NCI-H524 treated with DMSO at 0.1 percent for 48 hours (cell line): ENCODE measurements at regions not wholly inside any gene's neighbourhood (a gene's known extent, or its start where the extent isn't known, plus 50 kb on each side); places are given as distances from the start of the nearest gene placed in this dataset.

Source experiments
- DNase-seq: peaks from one replicate; lab custom pipeline; 2025; lab: John Stamatoyannopoulos, UW

DNA sequence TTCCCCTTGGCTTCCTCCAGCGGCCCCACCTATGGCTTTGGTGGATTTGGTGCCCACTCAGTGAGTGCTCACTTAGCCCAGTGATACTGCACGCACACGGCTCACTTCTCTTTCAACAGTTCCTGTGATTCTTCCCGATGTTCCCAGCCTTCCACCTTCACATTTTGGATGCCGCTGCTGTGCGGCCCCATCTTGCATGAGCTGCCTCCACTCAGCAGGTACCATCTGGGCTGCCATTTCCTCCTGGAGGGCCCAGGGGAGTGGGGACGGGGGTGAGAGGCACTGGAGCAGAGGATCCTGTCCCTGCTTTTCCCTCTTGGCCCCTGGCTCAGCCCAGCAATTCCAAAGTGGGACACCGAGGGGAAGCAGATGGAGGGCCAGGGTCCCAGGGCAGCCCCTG lies 323.3 kb upstream of the ZNF32 start:
- DNase-seq: no peak

DNA sequence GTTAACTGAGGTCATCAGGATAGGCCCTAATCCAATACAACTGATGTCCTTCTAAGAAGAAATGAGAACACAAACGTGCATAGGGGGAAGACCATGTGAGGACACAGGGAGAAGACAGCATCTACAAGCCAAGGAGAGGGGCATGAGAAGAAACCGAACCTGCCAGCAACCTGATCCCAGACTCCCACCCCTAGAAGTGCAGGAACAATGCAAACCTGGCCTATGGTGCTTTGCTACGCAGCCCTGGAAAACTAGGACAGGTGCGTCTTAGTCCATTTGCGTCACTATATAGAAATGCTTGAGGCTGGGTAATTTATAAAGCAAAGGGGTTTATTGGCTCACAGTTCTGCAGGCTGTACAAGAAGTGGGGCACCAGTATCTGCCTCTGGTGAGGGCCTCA lies 322.6 kb upstream of the ZNF32 start:
- no peak for DNase-seq

DNA sequence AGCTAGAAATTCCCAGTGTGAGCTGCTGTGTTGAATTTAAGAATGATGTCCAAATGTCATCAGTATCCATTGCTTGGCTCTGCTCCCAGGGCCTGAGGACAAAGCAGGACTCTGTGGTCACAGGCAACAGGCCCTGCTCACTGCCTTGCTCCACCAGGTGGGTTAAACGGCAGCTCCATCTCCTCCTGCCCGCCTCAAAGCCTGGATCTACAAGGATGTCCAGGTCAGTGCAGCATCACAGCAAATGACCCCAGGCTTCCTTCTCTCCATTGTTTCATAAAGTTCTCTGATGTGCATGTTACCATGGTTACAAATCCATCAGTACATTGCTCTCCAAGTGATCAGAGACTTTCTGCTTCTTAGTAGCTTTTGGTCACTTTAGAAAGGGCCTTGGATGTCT lies 322.0 kb upstream of the ZNF32 start:
- DNase-seq: no peak

DNA sequence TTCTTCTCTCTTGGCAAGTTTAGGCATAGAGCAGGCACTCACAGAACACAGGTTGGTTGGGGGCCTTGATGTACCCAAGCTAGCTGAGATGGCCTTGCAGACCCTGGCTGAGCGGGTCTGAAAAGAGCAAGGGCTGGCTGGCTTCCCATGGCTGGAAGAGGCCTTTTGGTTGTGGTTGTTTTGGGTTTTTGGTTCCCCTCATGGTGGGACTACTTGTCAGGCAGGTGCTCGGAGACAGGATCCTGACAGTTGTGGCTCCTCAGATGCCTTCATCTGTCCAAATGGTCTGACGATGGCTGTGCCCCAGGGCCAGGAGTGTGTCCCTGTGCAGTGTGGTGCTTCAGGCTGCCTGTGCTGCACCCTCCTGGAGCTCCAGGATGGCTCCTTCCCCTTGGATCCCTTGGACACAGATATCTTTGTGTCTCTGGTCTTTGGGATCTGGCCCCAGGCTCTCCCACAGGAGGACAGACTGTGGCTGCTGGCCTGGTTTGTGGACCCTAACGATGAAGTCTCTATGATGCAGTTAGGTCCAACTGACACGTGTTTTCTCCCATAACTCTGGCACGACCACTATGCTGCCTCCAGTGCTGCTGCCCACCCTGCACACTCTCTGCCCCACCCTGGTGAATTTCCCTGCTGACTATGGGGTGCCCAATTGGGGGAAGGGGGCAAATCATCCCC lies 321.5 kb upstream of the ZNF32 start:
- no peak for DNase-seq

DNA sequence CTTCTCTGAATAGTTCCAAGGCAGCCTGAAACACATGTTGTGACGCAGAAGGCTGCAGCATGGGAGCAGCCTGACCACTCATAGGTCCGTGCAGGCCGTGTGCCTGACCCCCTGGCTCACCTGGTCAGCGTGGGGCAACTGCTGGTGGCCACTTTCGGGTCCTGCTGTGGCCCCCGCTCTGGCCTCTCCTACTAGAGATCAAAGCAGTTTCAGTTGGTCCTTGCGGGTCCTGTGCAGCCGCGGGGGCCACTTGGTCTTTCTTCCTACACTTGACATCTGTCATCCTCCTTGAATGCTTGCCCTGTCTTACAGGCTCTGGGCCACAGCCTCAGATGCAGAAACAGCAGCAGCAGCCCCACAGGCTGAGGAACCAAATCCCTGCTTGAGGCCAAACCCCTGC lies 320.8 kb upstream of the ZNF32 start:
- no peak for DNase-seq

DNA sequence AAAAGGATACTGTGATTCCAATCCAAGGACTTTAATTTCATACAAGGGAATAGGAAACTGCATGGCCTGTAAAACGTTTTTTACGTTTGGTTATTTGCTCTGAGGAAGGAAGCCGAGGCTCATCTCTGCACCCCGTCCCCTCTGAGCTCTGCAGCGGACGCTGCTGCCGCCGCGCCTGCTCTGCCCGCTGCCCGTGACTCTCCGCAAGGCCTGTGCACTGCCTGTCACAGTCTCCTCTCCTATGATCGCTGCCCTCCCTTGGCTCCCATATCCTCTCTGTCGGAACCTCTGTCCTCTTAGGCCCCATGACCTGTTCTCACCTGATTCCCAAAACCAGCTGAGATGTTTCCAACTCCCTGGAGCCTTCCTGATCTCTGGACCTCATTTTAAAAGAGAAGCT lies 320.3 kb upstream of the ZNF32 start:
- no peak for DNase-seq

DNA sequence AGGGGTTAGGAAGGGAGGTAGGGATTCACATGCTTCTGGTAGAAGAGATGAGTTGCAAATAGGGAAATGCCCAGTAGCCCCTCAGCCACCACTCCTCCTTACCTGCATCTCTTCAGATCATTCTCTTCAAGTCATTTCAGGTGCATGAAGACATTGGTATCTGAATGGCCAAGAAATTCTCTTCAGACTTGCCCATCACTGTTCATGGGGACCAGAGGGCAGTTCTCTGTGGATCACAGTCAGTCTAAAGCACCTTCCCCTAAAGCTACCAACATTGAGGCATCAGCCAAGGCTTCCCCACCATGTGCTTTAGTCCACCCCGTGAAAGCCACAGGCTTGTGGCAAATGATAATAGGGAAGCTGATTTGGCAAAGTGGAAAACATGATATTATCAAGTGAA lies 319.4 kb upstream of the ZNF32 start:
- DNase-seq: no peak

DNA sequence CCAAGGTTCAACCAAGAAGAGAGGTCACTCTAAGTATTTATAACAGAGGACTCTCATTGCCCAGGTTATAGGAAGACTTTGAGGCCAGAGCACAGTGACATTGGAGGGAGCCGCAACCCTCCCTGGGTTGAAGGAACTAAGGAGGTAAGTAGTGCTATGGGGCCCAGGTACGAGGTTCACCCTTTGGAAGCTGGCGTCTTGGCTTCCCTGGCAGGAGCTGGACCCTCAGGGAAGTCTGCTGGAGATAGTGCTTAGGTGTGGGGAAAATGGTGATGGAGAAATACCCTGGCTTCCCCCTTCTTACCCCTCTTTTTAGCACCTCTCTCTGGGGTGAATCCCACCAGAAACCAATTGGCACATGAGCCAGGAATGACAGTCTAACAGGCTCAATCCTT lies 317.9 kb upstream of the ZNF32 start:
- DNase-seq: no peak

DNA sequence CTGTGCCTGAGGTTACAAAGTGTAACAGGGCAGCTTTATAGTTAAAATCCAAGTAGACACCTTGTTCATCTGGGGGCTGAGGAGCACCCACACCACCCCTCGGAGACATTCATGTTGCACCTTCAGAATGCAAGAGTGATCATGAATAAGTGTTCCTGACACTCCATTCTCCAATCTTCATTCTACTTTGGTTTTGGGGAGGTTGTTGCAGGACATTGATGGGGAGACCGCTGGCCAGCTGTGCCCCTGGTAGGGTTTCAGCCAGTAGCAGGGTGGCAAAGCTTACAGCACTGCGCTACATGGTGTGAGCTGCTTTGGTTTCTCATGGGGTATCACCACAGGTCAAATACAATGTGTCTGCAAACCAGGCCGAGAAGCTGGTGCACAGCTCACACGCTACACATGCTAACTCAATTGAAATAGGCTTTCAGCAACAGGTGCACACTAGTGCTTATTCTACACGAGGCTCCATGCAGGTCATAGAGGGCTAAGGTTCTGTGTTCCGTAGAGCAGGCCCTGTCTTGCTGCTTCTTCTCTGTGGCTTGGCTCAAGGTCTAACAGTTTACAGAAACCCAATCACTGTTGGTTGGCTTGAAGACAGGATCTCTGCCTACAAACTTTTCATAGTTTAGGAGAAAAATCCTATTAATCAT lies 317.4 kb upstream of the ZNF32 start:
- DNase-seq: no peak

DNA sequence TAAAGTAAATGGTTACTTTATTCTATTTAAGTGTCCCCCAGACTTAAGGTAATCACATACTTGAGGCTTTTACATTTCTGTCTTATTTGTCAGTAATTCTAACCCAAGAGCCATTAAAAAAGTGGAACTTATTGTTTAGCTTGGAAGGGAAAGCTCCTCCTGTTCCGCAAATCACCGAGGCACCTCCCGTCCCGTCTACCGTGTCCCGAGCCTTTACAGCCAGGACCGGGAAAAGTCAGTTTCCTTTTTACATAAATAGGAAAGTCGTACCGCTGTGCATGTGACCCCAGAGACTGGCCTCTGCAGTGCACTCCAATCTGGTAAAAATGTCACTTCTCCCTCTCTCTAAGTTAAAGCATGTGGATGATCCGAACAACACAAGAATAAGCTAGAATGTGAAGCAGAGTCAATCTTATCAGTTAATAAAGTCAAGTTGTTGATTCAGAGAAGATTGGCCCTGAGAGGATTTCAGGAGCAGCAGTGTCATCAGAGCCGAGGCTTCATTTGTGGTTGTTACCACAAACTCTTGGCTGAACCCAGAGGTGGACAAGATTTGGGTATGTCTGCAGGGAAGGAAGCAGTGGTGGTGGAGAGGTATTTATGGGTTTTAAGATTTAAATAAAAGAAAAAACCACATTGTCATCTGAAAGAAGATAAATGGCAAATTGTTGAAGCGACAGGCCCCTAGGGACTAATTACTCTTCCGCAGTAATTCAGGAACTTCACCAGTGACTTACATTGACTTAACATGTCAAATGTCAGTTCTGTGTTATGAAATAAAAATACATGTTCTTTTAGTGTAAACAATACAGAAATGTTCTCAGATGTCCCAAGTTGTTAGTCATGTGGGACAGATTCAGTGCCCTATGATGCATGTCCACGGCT lies 316.6 kb upstream of the ZNF32 start:
- no peak for DNase-seq

DNA sequence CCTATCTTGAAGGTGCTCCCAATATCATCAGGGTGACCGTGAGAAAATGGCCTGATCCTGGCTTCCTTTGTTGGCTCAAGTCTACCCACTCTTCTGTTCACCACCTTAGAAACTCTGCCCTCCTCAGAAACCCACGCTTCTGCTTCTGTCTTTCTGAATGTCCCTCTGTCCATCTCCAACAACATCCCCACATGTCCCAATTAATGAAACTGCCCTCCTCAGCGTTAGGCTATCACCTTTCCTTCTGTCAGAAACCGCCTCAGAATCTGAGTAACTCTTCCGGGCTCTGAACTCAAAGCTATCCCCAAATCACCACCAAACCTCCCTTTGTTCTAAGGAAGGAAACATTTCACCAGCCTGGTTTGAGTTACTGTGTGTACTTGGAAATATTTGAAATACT lies 315.8 kb upstream of the ZNF32 start:
- no peak for DNase-seq

DNA sequence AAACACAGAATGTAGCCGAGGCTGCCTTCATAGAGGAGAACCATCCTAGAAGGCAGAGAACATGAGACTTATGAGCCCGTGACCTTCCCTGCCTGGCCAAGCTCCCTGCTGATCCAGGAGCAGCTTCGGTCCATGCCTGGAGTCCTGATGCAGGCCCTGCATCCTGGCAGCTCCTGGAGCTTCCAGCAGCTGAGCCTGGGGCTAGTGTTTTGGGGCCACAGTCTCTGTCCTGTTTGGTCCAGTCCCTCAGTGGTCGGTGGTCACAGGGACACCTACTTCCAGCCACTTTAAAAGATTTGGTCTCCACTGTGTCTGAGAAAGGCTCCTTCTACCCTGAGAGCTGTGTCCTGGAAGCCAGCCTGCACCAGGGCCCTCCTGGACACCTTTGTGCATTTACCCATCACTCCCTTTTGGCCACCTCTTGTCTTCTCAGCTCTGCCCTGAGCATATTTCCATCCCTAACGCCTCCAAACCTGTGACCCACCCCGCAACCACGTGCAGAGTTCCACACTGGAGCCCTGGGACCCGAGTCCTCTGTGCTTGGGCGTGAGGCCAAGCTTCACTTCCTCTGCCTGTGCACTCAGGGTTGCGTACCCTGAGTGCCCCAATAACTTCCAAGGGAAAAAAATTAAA lies 315.2 kb upstream of the ZNF32 start:
- no peak for DNase-seq

DNA sequence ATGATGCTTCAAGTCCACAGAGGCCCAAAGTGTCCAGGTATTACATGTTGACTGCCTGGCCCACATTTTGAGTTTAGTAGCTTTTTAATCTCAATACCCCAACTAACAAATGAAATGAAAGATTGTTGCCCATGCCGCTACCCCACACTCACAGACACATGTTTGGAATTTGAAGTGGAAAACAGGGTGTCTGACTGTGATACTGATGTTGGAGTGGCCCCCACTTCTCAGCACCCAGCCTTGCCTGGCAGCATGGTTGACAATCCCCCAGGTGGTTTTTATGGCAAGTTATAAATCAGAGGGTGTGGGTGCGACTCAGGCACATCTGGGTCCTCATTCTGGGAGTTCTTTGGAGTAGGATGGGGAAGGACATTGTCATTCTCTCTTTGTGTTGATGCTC lies 314.7 kb upstream of the ZNF32 start:
- DNase-seq: no peak

DNA sequence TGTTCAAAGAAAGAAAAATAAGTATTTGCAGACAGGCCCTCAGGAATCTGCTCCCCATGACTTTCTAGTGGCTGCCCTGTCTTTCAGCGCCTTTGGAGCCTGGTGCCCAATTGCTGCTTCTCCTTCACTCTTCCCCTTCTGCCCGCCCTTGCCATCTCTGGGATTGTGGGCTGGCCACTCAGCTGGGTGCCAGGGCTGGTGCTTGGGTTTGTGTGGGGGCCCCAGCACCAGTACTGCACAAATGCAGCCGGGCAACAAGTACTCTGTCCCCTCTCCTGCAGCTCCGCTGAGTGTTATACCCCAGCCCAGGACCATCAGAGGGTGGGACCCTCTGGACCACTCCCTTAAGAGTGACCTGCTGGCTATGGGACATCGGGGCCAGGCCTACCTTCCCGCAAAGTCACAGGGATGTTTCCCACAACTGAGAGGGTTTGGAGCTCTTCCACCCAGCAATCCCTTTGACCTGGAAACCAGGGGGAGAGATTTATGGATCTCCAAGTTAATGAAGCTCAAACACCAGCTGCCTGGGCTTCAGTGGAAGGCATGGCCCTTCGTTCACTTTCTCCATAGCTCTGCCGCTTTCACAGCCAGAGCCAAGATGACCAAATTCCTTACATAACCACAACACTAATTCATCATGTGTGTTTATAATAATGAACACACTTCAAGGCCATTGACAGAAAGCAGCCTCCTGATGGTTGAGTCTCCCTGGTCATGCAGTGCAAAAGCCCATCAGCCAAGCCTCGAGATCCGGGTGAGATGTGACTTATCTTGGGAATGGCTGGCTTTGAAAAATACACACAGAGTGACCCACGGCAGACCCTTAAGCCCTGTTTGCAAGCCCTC lies 313.9 kb upstream of the ZNF32 start:
- no peak for DNase-seq

DNA sequence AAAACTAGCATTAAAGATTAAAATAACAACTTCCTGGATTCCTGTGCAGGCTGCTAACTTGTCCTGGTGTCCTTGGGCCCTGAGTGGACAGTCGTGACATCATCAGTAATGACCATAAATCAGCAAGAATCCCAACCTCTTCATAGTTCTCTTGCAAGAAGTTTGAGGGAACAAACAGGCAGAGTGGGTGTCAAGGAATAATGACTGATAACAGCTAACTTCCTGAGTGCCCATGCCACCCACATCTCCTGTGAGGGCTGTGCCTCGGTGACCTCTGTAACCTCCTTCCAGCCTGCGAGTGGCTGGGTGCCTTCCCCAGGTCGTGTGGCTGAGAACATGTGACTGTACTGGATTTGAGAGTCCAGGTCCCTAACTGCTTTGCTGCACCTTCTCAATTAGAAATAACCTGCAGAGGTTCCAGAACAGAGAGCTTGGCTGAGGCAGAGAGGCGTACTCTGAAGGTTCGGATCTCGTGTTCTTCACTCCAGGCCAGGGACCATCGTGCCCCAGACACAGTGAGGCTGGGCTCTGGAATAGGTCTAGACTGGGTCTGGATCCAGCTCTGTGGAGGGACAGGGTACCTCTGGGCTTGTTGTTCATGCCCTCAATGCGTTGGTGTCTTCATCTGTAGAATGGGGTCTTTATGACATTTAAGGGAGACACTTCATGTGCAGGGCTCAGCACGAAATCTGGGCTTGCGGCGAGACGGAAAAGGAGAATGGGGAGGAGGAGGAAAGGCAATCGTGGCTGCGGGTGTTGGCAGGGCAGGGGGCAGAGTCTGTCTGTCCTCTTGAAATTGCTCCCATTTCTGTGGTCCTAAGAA lies 313.1 kb upstream of the ZNF32 start:
- no peak for DNase-seq

DNA sequence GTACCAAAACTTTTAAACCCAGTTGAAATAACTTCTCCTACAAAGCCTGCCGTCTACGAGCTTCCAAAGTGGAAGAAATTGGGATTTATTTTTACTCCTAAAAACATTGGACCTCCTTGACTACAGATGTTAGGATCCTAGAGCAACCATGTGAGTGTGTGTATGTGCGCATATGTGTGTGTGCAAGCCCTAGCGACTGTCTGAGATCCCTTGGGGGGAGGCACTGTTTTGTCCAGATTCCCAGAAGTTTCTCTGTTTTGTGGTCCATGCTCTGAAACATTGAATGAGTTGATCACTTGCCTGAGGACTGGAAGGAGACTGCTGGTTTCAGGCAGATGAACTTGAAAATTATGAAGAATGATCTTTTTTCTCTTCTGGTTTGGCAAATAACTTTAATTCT lies 312.3 kb upstream of the ZNF32 start:
- DNase-seq: no peak

DNA sequence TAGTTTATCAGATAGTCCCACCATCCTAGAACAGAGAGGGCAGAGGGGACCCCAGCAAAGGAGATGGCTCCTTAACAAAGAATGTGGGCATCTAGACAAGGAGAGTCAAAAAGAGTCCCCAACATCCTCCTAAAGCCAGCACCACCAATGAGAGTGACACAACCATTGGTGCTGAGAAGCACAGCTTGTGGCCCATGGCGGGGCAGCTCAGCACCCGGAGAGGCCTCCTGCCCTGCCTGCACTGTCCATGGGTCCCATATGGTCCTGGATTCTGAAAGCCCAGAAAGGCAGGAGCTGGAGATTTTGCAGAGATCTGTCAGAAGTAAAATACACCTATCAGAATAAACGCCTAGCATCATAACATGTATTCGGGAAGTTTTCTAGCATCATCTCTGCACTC lies 311.8 kb upstream of the ZNF32 start:
- no peak for DNase-seq

DNA sequence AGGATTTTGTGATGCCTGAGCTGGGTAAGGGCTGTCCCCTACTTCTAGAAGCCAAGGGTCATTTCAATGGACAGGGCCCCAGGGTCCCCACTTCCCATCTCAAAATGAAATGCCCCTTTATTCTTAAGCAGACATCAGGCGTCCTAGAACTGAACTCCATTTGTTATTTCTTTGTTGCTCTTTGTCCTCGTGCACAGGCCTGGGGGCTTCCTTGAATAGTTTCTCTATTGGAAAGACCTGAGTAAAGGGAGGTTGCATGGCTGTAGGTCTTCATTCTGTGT lies 311.4 kb upstream of the ZNF32 start:
- DNase-seq: no peak

DNA sequence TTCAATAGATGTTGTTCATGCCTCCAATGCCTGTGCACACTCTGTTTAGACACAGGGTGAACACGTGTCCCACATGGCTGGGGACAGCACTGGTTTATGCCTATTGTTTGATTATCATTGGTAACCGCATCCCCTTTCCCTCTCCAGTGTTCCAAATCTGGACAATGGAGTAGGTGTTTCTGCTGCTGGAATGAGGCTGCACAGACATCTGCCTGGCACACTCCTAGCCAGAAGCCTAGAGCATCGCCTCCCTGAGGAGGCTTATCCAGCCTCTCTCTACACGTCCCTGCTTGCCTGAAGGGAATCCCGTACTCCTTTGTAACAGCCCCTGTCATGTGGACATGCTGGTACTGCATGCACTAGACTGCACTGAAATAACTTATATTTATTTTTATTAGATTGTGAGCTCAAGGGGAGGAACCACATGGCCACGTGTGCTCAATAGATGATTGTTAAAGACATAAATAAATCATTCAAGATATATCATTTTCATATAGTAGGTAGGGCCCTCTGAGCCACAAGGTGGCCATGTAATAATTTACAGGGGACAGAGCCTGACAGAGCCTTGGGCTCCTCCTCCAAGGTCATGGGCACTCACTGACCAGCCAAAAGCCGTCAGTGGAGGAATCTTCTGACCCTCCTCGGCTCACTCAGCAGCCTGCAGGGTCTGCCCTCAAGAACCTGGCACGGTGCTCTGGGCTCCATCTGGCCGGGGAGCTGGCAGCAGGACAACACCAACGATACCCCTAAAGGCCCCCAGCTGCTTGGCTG lies 310.9 kb upstream of the ZNF32 start:
- no peak for DNase-seq

DNA sequence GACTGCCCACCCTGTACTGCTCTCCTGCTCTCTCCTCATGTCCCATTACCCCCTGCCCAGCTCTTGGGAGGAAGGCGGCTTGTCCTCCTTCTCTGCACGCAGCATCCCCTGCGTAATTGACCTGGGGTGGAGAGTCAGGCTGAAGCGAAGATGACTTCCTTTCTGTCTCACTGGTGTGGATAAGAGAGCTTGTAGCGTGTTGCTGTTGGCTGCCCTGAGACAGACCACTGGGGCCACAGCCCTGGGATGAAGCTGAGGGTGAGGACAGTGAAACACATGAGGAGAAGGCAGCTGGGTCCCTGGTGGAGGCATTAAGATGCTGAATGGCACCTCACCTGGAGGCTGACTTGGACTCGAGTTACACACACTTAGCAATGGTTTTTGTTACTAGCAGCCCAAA lies 310.3 kb upstream of the ZNF32 start:
- no peak for DNase-seq

DNA sequence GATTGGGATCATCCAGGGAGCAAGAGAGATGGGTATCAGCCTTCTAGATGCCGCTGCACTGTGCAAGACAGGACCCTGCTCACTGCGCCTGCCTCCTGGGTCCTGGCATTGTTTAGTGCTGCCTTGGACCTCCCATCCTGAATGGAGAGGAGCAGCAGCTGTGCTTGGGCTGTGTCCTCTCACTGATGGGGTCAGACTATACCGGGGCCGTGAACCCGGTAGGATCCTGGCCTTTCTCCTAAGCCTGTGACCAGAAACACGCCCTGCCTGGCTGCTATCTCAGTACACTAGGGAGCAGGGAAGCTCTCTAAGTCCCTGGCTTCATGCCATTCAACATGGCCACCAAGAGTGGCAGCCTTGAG lies 309.4 kb upstream of the ZNF32 start:
- DNase-seq: no peak
